GM10248 (cell line): ENCODE measurements at regions not wholly inside any gene's neighbourhood (a gene's known extent, or its start where the extent isn't known, plus 50 kb on each side); places are given as distances from the start of the nearest gene placed in this dataset.

Experiments used
- CTCF ChIA-PET: fragments of 300-600 bp; sonication (Branson Sonifier 250); formaldehyde crosslinking; extraction: SDS; loops from one replicate; lab custom pipeline; 2021; ENCODE audit warnings: antibody characterized with exemption; lab: Yijun Ruan, JAX
- POLR2A ChIA-PET: fragments of 350-650 bp; sonication (Branson Sonifier 250); formaldehyde crosslinking; extraction: SDS; loops from one replicate; lab custom pipeline; 2020; ENCODE audit warnings: antibody characterized with exemption; lab: Yijun Ruan, JAX
- DNase-seq: peaks from one replicate; pipeline ENCODE4 v3.0.0; 2012; ENCODE audit errors: extremely low spot score
- CTCF ChIP-seq: IDR thresholded peaks from 2 replicates; pipeline ENCODE4 v1.5.1; 2012; ENCODE audit warnings: mild to moderate bottlenecking, low read depth; ENCODE audit errors: extremely low read depth, missing control alignments, control extremely low read depth

DNA sequence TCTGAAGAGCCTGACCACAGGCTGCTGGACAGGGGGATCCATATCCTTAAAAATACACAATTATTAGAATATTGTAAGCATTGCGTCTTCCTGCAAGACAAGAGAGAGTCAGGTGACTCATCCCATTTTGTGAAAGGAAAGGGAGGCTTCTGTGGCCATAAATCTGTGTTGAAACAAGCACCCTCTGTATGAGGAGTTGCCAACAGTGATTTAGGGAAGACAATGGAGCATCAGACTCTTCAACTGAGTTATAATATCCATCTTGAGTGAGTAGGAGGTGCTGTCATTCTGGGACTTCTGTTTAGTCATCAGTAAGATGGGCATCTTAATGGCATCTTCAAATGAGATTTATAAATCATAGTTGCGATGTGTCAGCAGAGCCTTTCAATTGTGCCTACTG, 554.5 kb downstream of the AACS start:
- DNase-seq = no peak
- TF ChIP-seq CTCF = no peak
- ChIA-PET POLR2A (no interaction called here), CTCF (no interaction called here)

DNA sequence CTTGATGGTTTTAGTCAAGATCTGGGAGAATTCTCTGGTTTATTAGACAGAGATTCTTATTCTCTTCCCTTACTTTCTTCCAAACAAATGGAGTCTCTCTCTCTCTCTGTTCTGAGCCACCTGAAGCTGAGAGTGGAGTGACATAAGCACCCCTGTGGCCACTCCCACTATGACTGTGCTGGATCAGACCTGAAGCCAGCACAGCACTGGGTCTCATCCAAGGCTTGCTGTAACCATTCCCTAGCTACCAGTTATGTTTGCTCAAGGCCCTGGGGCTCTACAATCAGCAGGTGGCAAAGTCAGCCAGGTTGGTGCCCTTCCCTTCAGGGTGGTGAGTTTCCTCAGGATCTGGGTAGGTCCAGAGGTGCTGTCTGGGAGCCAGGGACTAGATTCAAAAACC, 568.5 kb downstream of the AACS start:
- POLR2A ChIA-PET = no interaction called here
- no peak for TF ChIP-seq CTCF
- DNase-seq = no peak
- CTCF ChIA-PET = no interaction called here

- ChIA-PET POLR2A (no interaction called here), CTCF (no interaction called here)
- TF ChIP-seq CTCF = no peak
- no peak for DNase-seq
Observed at GRCh38 chr12:125634813-125635212, 569.6 kb downstream of the AACS start.

- TF ChIP-seq CTCF = no peak
- CTCF ChIA-PET = no interaction called here
- POLR2A ChIA-PET = no interaction called here
Observed at GRCh38 chr12:125639826-125640225, 574.6 kb downstream of the AACS start.

GRCh38 chr12:125643055-125643454, 577.8 kb downstream of the AACS start:
- ChIA-PET CTCF (no interaction called here), POLR2A (no interaction called here)
- TF ChIP-seq CTCF = no peak
- DNase-seq = no peak

More at GRCh38 chr12:125639826-125640225, 574.6 kb downstream of the AACS start:
- no peak for DNase-seq

GRCh38 chr12:125645724-125646123, 580.5 kb downstream of the AACS start:
- no peak for TF ChIP-seq CTCF
- DNase-seq = no peak
- ChIA-PET POLR2A (no interaction called here), CTCF (interaction anchor here (1.7 kb wide), 1 partner anchor 19 kb away, joined by 4 read pairs; no protein-coding TSS in a partner anchor)

- no peak for DNase-seq
- ChIA-PET CTCF (interaction anchor here (1.1 kb wide), 1 partner anchor 61 kb away, joined by 3 read pairs; no protein-coding TSS in a partner anchor), POLR2A (no interaction called here)
- no peak for TF ChIP-seq CTCF
Observed at GRCh38 chr12:125650587-125650986, 585.4 kb downstream of the AACS start.
